HG02852 (cell line): ENCODE measurements at regions not wholly inside any gene's neighbourhood (a gene's known extent, or its start where the extent isn't known, plus 50 kb on each side); places are given as distances from the start of the nearest gene placed in this dataset.

Experiments used
- ATAC-seq: cut with Tn5 transposase; IDR thresholded peaks from one replicate; pipeline ENCODE4 v1.9.1; 2021; ENCODE audit warnings: mild to moderate bottlenecking, moderate library complexity; ENCODE audit not compliant: unreplicated experiment

DNA sequence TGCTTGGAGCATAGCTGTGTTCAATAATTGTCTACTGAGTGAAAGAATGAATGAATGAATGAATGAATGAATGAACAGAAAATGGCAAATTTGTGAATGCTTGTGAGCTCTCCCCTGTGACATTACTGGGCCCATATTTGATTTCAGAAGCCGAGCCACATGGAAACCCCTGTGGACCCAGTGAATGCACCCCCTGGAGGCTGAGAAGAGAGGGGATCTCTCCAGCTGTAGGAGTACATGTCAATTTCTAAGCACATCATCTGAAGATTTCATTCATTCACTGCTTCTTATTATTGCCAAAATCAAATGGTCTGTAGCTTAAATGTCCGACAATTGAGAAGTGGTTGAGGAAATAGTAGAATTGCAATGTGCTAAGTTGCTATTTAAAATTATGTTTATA lies 58.3 kb upstream of the DOCK1 start:
- ATAC-seq: no peak

DNA sequence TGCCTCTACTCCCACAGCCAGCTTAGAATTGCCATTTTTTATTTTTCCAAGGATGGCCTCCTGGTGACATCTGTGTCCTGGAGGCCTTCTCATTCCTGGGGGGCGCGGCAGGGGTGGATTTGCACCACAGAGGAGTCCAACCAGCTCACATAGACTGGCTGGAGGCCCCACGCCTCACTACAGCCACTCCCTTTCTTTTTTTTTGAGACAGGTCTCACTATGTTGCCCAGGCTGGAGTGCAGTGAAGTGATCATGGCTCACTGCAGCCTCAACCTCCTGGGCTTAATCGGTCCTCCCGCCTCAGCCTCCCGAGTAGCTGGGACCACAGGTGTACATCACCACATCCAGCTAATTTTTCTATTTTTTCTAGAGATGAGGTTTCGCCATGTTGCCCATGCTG lies 57.6 kb upstream of the DOCK1 start:
- ATAC-seq: no peak

- ATAC-seq: no peak
These were observed 55.6 kb upstream of the DOCK1 start for GRCh38 chr10:126849646-126850045.

DNA sequence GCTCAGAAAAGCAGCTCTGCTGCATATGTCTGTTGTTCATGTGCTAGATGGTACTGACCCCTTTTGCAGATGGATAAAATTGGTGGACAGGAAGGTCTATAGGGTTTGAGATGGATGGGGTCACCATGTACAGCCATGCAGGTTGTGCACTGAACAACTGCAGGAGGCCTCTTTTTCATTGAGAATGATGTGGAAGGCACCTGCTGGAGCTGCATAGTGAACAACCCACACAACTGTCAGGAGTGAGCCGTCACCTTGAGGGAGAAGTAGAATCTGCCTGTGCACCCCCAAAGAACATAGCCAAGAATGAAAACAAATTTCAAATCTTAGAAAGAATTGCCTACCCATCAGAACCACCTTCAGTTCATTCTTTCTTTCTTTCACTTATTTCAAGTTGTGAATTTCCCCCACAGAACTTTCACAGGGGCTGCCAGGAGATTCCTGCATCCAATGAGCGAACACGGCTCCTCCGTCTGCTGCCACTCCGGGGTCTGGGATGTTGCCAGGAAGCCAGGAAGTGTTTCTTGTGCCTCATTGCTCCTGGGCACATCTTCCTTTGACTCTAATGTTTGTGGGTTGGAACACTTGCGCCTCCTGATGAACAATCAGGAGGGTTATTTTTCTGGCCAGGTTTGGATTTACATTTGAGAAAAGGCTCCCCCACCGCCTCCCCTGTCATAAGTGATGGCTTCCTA lies 53.7 kb upstream of the DOCK1 start:
- ATAC-seq: no peak

DNA sequence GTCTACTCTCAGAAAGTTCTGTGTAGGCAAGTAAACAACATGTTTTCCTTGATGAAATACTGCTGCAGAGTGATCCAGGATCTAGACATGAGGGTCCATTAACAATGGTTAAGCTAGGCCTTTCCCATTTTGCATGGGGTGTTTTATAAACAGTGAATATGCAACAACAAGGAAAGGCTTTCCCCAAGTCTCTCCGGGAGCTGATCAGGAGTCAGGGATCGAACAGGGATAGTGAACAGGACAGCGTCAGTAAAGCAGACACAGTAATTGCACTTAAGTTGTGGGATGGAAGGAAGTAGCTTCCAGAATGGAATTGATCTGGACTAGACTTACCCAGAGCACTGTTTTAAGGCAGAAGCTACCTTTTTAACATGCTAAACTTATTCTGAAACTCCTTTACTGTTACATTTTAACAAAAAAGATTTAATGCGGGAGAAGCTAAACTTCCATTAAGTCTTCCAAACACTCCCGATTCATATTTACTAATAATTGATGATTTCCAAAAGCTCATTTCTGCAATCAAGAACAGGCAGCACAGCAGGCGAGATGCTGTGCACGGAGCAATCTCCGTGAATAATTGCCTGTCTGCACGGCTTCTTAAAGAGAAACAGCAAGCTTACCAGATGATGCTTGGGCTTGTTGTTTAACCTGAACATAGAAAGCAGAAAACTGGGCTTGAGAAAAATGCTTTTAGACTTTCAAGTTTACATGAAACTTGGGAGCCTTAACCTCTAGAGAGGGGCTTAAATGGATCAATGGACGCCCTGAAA lies 50.3 kb upstream of the DOCK1 start:
- ATAC-seq: no peak
